ENCODE measurements at regions not wholly inside any gene's neighbourhood (a gene's known extent, or its start where the extent isn't known, plus 50 kb on each side); places are given as distances from the start of the nearest gene placed in this dataset.

DNA sequence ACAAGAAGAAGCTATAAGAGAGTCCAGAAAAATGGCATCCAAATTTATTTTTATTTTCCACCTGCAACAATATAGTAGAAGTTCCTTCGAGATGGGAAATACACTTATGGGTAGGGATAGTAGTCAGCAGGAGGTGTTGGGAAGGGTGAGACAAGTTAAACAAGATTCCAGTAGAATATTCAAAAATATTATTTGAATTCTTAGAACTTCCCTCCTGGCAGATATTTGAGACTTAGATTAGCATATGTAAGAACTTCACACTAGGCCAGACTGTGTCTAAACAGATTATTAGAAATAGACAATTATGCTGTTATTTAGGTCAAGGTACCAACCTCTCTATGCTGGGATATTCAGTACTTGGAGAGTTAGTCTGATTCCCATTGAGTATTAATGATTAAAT lies 108.7 kb downstream of the PLK2 start:
- no peak overlapping the region for H3K27ac Mint-ChIP-seq
- no peak for ATAC-seq
- H3K36me3 Mint-ChIP-seq: no peaks in the 10 kb centered on the region
- no peaks in the 10 kb centered on the region for H3K27me3 Mint-ChIP-seq (ENCODE audit: low read depth in 2 of 2)
- no peak for DNase-seq
- Histone ChIP-seq H3K4me3 (ENCODE audit: low read length) (no peak overlapping the region), H3K36me3 (ENCODE audit: control insufficient read depth, insufficient read depth, low read length) (no peaks in the 10 kb centered on the region), H3K9me3 (ENCODE audit: control insufficient read depth, insufficient read depth, low read length) (no peaks in the 10 kb centered on the region), H3K27me3 (ENCODE audit: control insufficient read depth, insufficient read depth, low read length) (no peaks in the 10 kb centered on the region), H3K27ac (ENCODE audit: low read length) (no peak overlapping the region), H3K4me1 (ENCODE audit: control insufficient read depth, insufficient read depth, low read length) (no peaks in the 10 kb centered on the region)
- no peak overlapping the region for H3K4me3 Mint-ChIP-seq
- TF ChIP-seq, protein P1, sequence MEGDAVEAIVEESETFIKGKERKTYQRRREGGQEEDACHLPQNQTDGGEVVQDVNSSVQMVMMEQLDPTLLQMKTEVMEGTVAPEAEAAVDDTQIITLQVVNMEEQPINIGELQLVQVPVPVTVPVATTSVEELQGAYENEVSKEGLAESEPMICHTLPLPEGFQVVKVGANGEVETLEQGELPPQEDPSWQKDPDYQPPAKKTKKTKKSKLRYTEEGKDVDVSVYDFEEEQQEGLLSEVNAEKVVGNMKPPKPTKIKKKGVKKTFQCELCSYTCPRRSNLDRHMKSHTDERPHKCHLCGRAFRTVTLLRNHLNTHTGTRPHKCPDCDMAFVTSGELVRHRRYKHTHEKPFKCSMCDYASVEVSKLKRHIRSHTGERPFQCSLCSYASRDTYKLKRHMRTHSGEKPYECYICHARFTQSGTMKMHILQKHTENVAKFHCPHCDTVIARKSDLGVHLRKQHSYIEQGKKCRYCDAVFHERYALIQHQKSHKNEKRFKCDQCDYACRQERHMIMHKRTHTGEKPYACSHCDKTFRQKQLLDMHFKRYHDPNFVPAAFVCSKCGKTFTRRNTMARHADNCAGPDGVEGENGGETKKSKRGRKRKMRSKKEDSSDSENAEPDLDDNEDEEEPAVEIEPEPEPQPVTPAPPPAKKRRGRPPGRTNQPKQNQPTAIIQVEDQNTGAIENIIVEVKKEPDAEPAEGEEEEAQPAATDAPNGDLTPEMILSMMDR (IDR thresholded peaks at IDR 0.05): no peak
- H3K9me3 Mint-ChIP-seq: no peaks in the 10 kb centered on the region
- WGBS (ENCODE audit: insufficient coverage): no CpG with 5 or more reads among the region's 1 CpG
- intact Hi-C loops (cut with micrococcal nuclease): no loop called here
- no peaks in the 10 kb centered on the region for H3K4me1 Mint-ChIP-seq

DNA sequence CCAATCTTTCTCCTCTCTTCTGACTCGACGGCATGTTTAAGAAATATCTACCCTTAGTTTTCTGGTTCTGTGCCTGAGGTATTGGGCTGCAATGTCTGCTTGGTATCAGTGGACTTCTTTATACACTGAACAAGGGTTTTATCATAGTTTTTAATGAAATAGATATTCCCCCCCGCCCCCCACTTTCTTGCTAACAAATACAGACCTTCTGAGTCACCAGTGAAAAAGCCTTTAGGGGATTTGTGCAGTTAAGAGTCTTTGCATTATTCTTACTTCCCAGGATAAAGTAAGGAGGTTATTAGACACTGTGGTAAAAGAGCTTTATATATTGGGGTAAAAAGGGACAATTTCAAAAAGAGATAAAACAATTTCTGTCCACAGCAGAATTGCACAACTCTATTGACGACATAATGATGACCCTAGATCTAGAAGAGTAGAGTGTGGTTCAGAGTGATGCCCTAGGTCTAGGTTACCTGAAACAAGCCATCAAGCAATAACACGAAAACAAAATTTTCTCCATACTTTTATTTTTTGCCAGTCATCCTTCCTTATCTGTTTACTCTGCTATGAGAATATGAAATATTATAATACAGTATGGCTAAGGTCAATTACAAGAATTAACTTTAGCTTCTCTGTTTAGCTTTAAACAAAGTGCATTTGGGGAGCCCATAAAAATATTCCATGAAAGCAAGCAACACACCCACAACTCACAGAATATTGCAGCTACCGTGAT lies 110.7 kb downstream of the PLK2 start:
- H3K27ac Mint-ChIP-seq: no peak overlapping the region
- intact Hi-C loops (cut with micrococcal nuclease): no loop called here
- Histone ChIP-seq H3K27me3 (ENCODE audit: control insufficient read depth, insufficient read depth, low read length) (no peaks in the 10 kb centered on the region), H3K4me3 (ENCODE audit: low read length) (no peak overlapping the region), H3K27ac (ENCODE audit: low read length) (no peak overlapping the region), H3K36me3 (ENCODE audit: control insufficient read depth, insufficient read depth, low read length) (no peaks in the 10 kb centered on the region), H3K9me3 (ENCODE audit: control insufficient read depth, insufficient read depth, low read length) (no peaks in the 10 kb centered on the region), H3K4me1 (ENCODE audit: control insufficient read depth, insufficient read depth, low read length) (no peaks in the 10 kb centered on the region)
- no peak overlapping the region for H3K4me3 Mint-ChIP-seq
- H3K27me3 Mint-ChIP-seq (ENCODE audit: low read depth in 2 of 2): no peaks in the 10 kb centered on the region
- H3K36me3 Mint-ChIP-seq: no peaks in the 10 kb centered on the region
- H3K9me3 Mint-ChIP-seq: no peaks in the 10 kb centered on the region
- H3K4me1 Mint-ChIP-seq: no peaks in the 10 kb centered on the region
- ATAC-seq: no peak
- TF ChIP-seq, protein P1 (IDR thresholded peaks at IDR 0.05): no peak
- 94% methylated on average over 4 of the region's 6 CpGs for WGBS (ENCODE audit: insufficient coverage)
- no peak for DNase-seq

DNA sequence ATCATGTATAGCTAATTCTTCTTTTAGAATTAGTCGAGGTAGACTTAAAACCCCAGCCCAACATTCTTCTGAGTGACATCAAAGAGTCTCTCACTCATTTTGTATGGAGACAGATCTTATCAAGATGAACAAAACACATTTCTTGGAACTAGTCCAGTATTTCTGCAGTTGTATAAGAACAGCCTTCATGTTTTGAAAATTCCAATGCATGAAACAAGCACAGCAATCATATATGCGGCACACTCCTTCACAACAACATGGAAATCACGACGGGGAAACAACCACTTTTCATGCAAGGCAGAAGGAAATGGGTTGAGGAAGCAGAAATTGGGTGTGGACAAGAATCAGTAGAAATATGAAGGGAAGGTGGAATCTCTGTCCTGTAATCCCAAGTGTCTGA lies 113.8 kb downstream of the PLK2 start:
- DNase-seq: no peak
- H3K27me3 Mint-ChIP-seq (ENCODE audit: low read depth in 2 of 2): no peaks in the 10 kb centered on the region

More for the DNA sequence above, 113.8 kb downstream of the PLK2 start:
- H3K36me3 ChIP-seq (ENCODE audit: control insufficient read depth, insufficient read depth, low read length): no peaks in the 10 kb centered on the region
- no peak for ATAC-seq
- H3K4me3 ChIP-seq (ENCODE audit: low read length): no peak overlapping the region
- Mint-ChIP-seq H3K36me3 (no peaks in the 10 kb centered on the region), H3K9me3 (no peaks in the 10 kb centered on the region), H3K4me3 (no peak overlapping the region), H3K27ac (no peak overlapping the region), H3K4me1 (no peaks in the 10 kb centered on the region)
- H3K9me3 ChIP-seq (ENCODE audit: control insufficient read depth, insufficient read depth, low read length): no peaks in the 10 kb centered on the region
- intact Hi-C loops (cut with micrococcal nuclease): no loop called here
- no peaks in the 10 kb centered on the region for H3K4me1 ChIP-seq (ENCODE audit: control insufficient read depth, insufficient read depth, low read length)
- no peaks in the 10 kb centered on the region for H3K27me3 ChIP-seq (ENCODE audit: control insufficient read depth, insufficient read depth, low read length)
- 82% methylated on average over 3 of the region's 4 CpGs for WGBS (ENCODE audit: insufficient coverage)
- TF ChIP-seq, protein P1 (IDR thresholded peaks at IDR 0.05): no peak
- no peak overlapping the region for H3K27ac ChIP-seq (ENCODE audit: low read length)
